NCI-H1092 (cell line): ENCODE measurements at regions not wholly inside any gene's neighbourhood (a gene's known extent, or its start where the extent isn't known, plus 50 kb on each side); places are given as distances from the start of the nearest gene placed in this dataset.
"Not testable (repeated sequence)": the region's sequence is repeated elsewhere in the genome, so short reads cannot be mapped to it uniquely, and the experiment has no call there.

Experiments
- DNase-seq: peaks from one replicate; lab custom pipeline; 2025; lab: John Stamatoyannopoulos, UW

DNA sequence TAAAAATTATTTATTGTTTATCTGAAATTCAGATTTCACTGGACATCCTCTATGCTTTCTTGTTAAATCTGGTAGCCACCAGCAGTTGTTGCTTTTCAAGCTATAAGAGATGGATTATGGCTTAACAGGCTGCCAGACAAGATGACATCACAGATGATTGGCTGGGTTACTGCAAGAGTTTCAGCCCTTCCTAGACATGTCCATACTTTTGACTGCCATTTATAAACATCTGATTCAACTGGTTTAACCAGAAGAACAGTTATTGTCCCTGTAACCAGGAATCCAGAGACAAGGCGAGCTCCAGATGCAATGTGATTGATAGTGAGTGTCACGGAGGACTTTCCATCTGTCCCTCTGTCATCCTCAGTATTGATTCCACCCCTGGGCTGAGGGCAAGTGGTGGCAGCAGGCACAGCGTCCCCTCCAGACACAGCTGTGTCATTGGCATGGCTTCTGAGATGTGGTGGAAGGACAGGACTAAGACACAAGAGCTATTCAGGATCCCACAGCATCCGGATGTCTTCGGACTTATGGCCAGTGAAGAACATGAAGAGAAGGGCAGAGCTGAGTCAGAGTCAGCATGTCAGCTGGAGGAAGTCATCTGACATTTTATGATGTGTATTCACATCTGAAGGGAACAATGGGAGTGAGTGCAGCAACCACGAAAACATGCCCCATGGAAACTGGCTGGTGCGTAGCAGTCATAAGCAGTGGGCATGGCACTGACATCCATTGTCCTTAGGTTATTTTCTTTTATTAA is 284.5 kb upstream of the CDYL start:
- DNase-seq: no peak

DNA sequence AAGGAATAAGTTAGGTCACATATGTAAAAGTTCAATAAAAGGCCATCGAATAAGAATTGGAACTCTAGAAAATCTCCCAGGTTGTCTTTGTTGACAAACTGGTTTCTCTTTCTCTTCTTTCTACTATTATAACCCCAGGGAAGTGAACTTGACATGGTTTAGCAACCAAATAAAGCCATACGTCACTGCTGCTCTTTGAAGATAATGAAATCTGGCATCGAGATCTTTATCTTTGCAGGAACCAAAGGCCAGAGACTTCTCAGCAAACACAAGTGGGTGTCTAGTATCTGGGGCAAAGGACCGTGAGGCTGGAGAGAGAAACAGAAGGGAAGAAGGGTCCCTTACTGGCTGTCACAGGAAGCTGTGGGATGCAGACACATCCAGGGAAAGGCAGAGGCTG is 286.7 kb upstream of the CDYL start:
- no peak for DNase-seq

DNA sequence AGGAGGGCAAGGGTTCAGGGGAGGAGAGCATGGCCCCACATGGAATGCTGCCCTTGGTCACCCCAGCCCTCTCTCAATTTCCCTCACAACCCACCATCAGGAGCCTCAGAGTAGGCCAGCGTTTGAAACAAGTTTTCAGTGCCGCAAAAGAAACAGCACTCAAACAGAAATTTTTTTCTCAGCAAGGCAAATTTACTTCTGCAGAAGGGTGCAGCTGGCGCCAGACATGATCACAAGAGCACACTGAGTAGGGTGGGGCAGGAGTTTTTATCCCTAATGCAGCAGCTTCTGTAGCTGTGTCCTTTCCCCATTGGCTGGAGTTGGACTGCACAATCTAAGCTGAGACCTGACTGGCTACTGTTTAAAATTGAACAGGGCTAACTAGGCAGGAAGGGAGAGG is 287.8 kb upstream of the CDYL start:
- no peak for DNase-seq

DNA sequence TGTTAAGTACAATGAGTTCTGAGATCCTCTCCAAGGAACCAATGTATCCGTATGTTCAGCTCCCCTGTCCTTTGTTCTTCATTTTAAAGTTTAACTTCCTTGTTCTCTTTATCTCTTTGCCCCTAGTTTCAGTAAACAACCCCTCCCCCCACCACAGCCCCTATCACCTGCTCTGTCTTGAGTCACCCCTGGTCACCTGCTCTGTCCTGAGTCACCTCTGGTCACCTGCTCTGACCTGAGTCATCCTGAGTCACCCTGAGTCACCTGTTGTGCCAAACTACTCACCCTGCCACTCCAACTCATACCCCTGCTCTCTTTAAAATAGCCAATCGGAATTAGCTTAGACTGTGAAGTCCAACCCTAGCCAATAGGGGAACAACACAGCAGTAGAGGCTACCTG is 288.7 kb upstream of the CDYL start:
- DNase-seq: no peak

DNA sequence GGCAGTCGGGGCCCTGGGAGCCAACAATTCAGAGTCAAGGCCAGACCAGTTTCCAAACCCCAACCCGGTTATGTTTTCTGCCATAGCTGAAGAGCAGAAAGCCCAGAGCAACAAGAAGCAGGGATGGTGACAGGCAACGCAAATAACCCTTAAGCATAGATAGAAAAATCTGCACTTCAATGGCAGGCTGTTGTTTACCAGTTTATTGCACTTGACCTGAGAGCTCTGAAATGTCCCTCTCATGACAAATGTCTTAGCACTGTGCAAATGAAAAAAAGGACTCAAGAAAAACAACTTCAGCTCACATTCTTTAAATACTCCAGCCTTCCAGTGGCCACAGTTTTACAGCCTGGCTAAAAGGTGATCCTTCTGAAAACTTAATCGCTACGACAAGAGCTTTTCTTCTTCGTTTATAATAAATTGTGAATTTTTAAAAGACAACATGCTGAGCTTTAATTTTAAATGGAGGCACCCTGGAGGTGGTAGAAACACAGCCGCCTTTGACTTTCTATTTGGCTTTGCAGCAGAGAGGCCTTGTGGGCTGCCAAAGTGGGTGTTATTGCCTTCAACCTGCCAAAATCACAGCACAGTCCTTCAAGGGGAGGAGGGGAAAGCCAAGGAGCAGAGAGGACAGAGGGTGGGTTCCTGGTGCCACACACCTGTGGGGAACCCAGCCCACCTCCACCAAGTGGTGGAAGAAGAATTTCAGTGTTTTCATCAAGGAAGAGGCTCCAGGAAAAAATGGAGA is 289.5 kb upstream of the CDYL start:
- DNase-seq: no peak

DNA sequence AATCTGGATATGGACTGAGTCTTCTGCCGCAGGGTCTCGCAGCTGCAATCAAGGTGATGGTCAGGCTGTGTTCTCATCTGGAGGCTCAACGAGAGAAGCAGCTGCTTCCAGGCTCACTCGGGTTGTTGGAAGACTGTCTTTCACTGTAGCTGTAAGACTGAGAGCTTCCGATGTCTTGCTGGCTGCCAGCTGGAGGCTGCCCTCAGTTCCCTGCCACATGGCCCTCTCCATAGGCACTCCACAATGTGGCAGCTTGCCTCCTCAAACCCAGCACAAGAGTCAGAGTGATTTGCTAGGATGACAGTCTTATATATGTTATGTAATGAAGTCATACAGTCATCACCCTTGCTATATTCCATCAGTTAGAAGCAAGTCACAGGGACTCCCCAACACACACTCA is 290.5 kb upstream of the CDYL start:
- DNase-seq: no peak

DNA sequence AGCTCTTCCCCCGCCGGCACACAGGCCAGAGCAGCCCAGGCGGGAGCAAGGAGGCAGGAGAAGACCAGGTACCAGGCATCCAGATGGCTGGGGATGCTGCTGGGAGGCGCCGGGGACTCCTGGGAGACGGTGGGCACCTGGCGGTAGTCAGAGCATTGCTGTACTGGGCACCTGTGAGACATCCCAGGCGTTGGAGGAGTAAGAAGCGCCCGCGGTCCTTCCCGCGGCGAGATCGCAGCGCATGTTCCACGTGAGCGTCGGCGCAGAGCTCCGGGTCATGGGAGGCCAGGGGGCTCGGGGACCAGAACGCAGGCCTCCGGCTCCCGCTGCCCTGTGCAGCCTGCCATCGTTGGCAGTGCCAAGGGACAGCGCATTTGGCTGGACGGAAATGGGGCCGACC is 293.7 kb upstream of the CDYL start:
- DNase-seq: no peak

DNA sequence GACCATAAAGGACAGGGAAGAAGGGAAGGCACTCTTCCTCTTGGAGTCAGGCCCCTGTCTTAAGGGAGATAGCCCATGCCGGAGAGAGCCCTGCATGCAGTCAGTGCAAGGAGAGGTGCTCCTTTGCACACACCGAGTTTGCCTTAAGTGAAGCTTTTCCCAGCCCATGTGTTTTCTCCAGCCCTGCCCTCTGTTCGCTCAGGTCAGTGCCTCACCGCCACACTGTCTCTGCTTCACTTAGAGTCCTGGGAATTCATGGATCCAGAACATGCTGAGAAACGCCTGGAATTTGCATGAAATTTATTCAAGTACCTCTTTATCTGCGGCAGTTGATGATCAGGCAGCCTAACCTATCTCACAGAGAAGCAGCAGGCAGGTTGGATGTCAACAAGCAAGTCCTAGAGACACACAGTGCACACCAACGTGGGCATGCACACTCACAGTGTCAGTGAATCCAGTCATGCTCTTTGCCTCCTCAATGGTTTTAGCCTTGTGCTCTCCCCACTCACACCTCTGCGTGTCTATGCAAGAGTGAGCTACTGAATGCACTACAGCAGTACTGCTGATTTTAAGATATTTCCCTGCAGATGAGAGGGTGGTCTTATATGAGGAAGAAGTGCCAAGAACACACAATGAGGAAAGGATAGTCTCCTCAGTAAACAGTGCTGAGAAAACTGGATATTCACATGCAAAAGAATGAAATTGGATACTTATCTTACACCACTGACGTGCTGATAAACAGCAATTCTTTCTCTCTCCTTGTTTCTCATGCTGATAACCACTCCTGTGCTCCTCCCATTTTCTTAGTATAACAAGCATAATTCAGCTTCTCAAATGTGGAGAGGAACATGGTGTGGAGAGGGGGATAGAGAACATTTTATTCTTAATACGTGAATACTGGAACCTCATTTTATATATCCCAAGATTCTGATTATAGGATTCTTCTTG is 295.1 kb upstream of the CDYL start:
- DNase-seq: no peak

DNA sequence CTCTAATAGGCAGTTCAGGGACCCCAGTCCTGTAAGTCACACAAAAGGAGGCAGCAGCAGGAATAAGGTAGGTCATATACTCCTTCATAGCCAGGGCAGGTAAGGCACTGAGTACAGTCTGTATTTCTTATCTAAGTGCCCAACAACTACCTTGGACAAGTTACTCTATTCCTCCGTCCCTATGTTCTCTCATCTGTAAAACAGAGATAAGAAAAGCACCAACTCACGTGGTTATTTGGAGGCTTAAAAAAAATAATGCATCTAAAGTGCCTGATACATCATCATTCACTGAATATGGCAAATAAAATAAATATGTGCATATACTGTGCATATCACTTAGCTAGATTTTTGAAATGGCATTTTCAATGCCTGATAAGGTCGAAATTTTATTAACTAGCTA is 298.1 kb upstream of the CDYL start:
- DNase-seq: no peak

DNA sequence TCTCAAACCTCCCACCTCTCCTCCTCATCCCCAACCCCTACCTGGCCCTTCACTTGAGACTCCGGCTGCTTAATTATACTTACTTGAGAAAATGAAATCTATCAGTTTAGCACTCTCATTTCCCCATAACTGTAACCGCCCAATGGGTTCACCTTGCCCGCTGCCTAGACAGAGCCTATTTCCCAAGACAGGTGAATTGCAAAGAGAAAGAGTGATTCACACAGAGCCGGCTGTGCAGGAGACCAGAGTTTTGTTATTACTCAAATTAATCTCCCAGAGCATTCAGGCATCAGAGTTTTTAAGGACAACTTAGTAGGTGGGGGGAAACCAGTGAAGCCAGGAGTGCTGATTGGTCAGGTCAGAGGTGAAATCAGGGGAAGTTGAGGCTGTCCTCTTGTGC is 301.4 kb upstream of the CDYL start:
- no peak for DNase-seq

DNA sequence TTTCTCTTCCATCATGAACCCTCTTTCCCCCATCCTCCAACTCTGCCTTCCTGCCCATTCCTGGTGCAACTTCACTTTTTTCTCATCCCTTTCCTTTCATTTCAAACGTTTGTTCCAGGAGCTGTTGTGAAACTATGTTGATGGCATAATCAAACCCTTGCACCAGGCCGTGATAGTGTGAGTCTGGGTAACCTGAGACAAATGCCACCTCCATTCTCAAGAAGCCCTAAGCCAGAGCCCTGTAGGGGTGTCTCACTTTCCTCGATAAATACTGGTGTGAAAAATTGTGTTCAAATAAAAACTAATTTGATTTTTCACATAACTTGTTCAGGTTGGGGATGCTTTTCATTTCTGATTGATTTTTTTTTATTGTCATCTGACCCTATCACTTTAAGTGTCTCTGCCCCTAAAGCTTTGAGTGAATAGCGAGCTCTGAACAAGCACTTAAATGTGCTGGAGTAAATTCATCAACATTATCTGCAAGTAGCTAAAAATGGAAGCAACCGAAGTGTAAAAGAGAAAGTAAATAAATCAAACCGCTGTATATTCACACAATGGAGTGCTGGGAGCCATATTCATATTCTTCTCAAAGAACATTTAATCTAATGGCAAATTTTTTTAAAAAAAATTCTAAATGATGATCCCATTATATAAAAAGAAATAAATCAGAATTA is 303.1 kb upstream of the CDYL start:
- DNase-seq: no peak

DNA sequence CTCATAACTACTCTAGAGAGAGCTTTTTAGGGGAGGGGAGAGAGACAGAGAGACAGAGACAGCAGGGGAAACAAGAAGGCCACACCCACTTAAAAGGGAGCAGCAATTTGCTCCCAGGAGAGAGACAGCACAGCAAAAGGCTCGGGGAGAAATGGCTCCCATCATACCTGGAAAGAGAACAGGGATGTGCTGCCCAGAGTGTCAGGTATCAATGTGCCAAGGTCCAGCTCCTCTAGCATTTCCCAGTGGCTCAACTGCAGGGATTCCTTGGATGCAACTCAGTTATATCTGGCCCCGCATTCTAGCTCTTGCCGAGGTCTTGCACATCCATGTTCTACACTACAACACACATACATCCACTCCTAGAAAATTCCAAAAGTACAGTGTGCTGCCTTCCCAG is 304.0 kb upstream of the CDYL start:
- DNase-seq: no peak

DNA sequence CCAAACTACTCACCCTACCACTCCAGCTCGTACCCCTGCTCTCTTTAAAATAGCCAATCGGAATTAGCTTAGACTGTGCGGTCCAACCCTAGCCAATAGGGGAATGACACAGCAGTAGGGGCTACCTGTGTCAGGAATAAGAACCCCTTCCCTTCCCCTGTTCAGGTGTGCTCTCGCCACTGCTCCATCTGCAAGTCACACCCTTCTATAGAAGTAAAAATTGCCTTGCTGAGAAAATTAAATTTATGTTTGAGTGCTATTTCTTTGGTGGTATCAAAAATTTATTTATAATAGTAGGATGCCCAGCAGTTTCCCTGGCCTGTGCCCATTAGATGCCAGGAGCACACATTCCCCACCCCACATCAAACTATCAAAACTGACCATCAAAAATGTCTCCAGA is 304.7 kb upstream of the CDYL start:
- DNase-seq: not testable (repeated sequence)

DNA sequence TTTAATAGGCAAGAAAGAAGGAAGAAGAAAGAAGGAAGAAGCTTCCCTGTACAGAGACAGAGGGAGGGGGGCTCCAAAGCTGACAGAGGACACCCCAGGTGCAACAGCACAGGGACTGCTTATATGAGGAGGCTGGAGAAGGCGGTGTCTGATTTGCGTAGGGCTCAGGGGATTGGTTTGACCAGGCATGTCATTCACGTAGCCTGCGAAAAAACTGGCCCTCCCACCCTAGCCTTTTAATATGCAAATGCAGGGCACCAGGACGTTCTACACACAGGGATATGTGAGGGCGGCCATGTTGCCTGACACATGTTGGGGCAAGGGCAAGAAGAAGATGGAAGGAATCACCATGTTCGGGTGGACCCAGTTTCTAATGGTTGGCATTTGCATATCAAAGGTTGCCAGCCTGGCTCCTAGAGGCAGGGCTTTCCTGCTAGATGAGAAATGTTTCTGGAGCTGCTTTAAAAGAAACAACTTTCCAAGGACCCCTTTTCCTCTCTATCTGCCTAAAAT is 305.4 kb upstream of the CDYL start:
- no peak for DNase-seq

DNA sequence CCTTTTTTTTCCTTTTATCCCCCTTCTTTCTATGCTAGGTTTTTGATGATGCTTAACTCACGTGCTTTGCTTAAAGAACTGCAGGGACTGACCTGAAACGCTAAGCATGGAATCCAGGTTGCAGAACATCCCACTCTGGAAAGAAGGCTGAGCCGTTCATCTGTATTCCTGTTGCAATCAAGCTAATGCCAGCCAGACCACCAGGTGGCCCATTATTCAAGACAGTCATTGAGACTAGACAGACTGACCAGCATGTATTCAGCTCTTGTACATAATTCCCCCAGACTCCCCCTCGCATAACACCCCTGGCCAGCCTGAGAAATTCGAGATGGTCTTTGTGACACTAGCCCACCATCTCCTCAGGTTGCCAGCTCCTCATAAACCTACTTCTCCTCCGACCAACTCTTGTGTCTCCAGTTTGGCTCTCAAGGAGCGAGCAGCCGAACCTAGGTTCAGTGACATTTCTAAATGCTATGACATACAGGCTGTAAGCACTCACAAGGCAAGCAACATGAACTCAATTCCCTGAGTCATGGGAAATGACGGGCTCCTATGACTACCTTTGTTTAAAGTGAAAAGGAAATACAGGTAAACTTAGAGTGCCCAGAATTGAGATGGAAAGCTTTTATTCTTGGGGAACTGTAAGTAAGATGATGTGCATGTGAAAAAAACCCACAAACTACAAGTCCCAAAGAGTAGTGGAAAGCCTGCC is 309.3 kb upstream of the CDYL start:
- no peak for DNase-seq

DNA sequence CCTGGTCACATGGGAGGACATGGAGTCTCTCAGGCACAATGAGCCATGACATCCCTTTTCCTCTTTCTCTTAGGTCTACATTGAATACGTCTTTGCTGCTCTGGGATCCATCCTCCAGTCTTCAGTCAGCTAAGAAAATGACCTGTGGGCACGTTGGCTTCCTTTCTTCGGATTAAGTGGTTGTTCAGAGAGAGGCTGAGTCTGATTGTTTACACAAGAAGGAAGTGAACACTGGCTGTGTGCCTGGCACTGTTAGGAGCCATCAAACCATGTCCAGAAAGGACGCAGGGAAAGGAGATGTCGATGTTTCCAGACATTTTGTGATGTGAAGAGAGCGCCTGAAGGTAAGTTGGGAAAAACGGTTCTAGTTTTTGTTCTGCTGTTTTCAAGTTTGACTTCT is 309.9 kb upstream of the CDYL start:
- DNase-seq: no peak

DNA sequence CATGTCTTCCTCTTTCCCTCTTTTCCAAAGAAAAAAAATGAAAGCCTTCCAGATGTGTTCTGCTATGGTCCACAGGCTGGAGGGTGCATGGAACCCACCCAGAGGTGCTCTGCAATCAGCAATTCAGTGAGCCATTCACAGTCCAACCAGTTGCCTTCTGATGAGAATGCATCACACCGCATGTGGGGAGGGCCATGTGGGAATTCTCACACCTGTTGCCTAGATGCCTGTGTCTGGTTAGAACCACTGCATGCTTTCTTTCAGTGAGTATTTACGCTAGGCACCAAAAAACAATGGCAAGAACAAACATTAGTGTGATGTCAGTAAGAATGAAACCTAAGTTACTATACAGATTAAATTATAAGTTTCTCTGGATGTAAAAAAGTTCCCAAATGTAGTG is 311.6 kb upstream of the CDYL start:
- DNase-seq: no peak

DNA sequence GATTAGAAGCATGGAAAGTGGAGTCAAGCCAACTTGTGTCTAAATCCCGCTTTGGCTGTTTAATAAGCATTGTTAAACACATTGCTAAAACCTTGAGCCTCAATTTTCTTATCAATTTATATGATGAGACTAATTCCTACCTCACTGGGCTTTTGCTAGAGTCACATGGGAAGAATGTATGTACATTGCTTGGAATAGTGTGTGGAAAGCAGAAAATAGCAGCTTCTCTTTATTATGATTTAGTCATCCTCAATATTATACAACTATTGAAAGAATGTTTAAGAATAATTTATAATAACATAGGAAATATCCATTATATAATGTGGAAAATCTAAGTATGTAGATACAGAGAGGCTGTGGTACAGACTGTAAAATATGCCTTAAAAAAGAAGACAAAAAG is 313.0 kb upstream of the CDYL start:
- no peak for DNase-seq

DNA sequence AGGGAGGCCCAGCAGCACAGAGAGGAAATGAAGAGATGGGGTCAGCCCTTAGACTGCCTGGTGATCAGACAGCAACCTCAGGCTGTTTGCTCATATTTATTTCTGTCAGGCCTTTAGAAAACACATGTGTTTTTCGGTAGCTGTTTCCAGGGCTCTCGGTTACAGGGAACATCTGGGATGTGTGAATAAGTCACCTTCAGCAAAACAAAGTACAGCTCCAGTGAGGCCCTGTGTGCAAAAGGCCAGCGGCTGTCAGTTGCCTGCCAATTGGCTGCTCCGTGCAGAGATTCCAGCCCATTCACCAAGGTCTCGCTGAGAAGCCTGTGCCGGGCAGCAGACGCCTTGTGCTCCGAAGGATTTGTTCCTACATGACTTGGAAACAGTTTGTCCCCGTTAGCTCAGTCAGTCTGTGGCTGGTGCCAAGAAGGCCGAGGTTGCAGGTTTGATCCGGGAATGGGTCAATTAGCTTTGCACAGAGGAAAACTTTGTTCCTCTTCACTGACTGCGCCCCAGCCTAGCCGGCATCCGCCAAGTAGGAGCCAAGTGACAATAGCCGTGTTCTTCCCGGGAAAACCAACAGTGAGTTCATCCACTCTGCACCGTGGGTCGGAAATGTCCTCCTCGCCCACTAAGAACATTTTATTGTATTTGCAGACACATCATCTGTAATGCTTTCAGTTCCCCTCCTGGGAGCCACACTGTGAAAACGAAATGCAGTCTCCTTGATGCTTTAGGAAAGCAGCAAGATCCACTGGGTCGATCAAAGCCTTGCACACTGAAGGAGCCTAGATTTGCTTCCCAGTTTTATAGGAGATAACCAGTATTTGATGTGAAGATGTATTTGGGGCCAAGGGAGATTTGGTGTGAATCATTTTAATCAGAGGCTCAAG is 315.4 kb upstream of the CDYL start:
- no peak for DNase-seq

DNA sequence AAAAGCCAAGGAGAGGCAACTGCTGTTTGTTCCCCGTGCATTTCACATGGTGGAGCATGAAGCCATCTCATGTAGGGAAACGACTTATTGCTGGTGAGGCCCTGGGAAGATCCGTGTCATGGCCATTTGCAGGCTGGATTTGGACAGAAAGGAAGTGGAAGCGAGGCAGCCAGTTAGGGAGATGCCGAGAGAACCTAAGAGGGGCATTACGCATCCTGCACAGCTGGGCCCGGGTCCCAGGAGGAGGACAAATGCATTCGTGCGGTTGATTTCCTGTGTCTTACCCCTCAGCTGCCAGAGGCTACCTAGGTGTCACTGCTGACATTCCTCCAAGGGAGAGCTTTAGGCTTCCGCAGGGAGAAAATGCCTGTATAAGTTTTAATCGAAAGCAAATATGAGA is 316.2 kb upstream of the CDYL start:
- DNase-seq: no peak
